ENCODE measurements at regions not wholly inside any gene's neighbourhood (a gene's known extent, or its start where the extent isn't known, plus 50 kb on each side); places are given as distances from the start of the nearest gene placed in this dataset.
"Not testable (repeated sequence)": the region's sequence is repeated elsewhere in the genome, so short reads cannot be mapped to it uniquely, and the experiment has no call there.

DNA sequence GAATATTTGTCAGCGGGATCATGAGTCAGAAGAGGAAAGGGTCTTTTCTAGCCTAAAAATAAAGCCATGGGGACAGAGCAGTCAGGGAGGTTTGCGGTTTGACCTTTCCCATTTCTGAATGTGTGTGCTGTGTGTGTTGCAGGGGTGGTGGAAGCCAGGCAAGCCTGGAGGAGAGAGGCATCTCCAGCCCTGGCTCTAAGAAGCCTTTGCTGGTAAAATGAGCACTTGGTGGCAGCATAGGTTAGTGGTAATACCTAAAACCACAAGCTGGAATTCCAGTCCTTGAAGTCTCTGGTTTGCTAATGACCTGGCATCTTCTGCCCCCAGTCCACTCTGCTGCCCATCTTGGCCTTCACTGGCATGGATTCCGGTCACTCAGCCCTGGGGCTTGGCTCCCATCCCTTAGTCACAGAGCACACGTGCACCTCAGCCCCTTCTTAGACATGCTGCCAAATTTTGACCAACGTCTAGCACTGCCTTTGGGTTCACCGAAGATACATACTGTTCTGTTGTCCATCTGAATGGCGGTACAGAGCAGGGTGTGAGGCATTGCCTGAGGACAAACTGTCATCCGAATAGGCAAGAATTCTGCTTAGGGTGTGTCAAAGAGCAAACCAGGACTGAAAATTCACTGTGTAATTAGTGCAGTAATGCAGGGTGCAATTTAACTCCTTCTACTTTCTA, 52.7 kb downstream of the KCNA5 start:
- FAIRE-seq, result no peak

- FAIRE-seq, result no peak
Measured at GRCh38 chr12:5097786-5098185, 54.1 kb downstream of the KCNA5 start.

GRCh38 chr12:5099136-5099535, 55.5 kb downstream of the KCNA5 start:
- no peak for FAIRE-seq

GRCh38 chr12:5099591-5099990, 55.9 kb downstream of the KCNA5 start:
- FAIRE-seq, result no peak

- FAIRE-seq, result no peak
Measured at GRCh38 chr12:5101686-5102085, 58.0 kb downstream of the KCNA5 start.

GRCh38 chr12:5102261-5102789, 58.6 kb downstream of the KCNA5 start:
- no peak for FAIRE-seq

GRCh38 chr12:5102806-5103205, 59.1 kb downstream of the KCNA5 start:
- no peak for FAIRE-seq

DNA sequence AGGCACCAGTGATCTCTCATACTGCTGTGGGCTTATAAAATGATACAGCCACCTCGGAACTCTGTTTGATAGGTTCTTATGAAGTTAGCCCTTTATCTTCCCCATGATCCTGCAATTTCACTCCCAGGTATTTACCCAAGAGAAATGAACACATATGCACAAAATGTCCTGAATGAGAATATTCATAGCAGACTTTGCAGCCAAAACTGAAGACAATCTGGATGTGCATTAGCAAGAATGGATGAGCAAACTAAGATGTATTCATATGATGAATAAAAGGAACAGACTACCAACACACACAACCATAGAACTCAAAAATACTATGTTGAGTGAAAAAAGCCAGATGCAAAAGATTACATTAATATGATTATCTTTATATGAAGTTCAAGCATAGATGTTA, 66.7 kb downstream of the KCNA5 start:
- no peak for FAIRE-seq

DNA sequence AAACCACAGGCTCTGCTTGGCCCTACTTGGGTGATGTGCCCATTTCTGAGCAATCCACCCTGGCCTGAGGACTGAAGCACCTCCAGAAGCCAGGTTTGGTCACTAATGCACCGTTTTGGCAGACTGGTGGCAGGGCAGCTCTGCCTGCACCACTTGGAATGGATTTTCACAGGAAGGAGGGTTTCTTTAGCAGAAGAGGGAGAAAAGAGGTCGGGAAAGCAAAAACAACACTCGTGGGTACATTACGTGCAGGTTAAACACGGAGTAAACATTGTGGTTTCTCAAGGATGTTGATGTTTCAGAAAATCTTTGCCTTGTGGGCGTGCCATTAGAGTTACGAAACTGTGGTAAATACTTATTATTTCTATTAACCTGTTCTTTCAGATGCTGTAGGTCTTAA, 70.8 kb downstream of the KCNA5 start:
- FAIRE-seq, result no peak

DNA sequence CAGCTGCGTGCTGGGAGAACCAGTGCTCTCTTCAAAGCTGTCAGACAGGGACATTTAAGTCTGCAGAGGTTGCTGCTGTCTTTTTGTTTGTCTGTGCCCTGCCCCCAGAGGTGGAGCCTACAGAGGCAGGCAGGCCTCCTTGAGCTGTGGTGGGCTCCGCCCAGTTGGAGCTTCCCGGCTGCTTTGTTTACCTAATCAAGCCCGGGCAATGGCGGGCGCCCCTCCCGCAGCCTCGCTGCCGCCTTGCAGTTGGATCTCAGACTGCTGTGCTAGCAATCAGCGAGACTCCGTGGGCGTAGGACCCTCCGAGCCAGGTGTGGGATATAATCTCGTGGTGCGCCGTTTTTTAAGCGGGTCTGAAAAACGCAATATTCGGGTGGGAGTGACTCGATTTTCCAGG, 78.1 kb downstream of the KCNA5 start:
- not testable (repeated sequence) for FAIRE-seq

GRCh38 chr12:5122256-5122831, 78.7 kb downstream of the KCNA5 start:
- FAIRE-seq, result not testable (repeated sequence)

DNA sequence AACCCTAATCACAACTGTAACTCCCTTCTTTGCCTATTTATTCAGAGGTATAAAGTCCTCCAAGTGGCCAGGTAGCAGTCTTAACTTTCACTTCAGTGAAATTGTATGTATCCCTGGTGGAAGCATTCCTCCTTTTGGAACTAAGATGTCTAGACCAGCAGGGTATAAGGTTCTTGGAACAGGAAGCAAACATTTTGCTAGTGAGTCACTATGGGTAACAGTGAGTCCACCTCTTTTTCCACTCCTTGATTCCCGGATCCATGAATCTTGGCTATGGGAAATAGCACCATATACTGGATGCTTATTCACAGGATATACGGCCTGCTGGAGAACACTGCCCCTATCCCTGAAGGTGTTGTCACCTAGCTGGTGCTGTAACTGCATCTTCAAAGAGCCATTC, 80.2 kb downstream of the KCNA5 start:
- FAIRE-seq, result no peak

DNA sequence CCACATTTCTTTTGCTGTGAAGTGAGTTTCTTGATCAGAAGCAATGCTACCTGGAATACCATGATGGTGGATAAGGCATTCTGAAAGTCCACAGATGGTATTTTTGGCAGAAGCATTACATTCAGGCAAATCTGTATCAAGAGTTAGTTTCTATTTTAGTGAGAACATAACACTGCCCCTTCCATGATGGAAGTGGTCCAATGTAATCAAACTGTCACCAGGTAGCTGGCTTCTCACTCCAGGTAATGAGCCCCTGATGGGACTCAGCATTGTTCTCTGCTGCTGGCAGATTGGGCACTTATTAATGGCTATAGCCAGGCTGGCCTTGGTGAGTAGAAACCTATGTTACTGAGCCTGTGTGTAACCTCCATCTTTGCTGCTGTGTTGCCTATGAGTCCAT, 80.7 kb downstream of the KCNA5 start:
- no peak for FAIRE-seq

GRCh38 chr12:5134861-5135525, 91.3 kb downstream of the KCNA5 start:
- FAIRE-seq, result no peak

DNA sequence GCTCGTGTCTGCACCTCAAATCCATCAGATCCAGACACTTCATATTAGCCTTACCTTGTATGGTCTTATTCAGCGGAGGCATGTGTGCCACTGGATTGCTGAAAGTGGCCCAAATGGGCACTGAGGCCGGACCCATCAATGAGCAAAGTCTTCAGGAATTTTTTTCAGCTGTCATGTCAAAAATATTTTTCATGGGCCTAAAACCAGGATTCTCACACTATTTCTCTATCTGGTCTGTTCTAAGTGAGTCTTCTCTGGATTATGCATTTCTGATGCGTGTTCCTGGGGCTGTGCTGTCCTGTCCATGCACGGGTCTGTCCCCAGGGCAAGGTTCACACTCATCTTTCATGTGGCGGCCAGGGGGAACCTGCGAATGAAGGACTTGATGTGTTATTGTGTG, 94.6 kb downstream of the KCNA5 start:
- no peak for FAIRE-seq

- no peak for FAIRE-seq
Measured at GRCh38 chr12:5138845-5139244, 95.2 kb downstream of the KCNA5 start.

DNA sequence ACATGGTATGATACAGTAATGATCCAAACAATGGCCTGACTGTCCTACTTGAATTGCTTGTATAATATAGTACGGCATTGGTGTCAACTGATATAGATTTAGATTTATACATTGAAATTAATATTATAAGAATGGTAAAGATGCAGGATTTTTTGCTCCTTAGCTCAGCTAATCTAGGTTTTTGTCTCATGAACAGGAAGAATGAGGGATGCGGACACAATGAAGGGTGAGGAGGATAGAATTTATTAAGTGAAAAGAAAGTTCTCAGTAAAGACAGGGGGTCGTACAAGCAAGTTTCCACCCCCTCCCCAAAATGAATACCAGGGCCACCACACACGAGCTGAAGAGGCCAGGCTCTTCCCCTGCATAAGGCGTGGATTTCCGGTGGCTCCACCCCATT, 96.1 kb downstream of the KCNA5 start:
- FAIRE-seq, result no peak

DNA sequence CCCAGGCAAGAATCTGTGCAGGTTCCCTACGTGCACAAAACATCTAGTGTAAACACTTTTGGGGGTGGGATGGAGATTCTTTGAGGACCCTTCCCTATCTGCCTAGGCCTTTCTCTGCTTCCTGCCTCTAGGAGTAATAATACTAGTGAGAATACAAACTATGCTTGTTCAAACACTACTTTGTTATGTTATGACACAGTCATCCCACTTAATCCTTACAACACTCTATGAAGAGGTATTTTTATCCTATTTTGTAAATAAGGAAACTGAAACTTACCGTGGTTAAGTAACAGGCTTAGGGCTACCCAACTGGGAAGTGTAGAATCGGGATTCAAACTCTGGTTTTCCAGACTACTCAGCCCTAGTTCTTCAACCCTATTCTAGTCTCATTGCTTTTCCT, 96.5 kb downstream of the KCNA5 start:
- no peak for FAIRE-seq

DNA sequence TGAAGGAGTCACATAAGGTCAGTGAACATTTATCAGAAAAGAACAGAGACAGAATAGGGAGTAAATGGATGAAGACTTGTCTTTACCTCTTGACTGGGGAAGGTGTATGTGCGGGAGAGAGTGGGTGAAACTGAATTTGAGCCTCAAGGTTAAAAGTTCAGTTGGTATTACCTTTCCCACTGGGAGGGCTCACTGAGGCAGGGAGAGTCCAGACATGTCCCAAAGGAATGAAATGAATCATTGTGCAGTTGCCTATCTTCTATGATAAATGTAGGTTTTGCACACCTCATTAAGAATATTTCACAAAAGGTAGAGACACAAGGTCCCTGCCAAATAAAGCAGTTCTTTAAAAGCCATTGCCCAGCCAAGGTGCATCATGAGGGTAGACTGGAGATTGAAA, 105.2 kb downstream of the KCNA5 start:
- FAIRE-seq, result no peak

DNA sequence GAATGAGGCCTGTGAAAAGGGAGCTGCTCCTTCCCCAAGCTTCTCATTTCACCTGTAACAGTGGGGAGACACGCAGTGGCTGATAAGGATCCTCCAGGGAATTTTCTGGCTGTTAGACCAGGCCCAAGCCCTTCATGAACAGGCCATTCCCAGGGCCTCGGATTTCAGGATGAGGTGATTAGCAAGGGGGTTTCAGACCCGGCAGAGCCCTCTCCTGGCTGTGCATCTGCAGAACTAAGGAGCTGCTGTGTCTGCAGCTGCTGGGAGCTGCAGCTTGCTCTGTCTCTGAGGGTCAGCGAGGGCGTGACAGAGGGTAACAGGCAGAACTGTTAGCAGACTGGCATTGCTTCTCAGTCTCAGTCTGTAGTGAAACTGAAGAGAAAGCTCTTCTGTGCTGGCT, 110.4 kb downstream of the KCNA5 start:
- no peak for FAIRE-seq

- FAIRE-seq, result no peak
Measured at GRCh38 chr12:5155866-5156265, 112.2 kb downstream of the KCNA5 start.

DNA sequence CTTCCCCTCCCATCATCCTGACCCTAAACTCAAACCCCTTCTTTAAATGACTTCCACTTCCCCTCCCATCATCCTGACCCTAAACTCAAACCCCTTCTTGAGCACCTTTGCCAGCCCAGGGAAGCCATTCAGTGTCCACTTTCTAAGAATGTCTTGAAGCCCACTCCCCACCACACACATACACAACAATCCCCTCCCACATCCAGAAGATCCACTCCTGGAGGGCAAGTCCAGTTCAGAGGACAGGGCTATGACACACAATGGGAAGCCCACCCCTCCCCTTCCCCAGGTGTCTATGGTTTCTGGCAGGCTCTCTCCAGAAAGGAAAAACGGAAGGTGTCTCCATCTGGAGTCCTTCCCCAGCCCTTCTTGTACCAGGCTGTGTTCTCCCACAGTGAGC, 117.1 kb downstream of the KCNA5 start:
- FAIRE-seq, result no peak

- FAIRE-seq, result no peak
Measured at GRCh38 chr12:5163661-5164060, 120.0 kb downstream of the KCNA5 start.

- no peak for FAIRE-seq
Measured at GRCh38 chr12:5165296-5165970, 121.8 kb downstream of the KCNA5 start.
